ENCODE measurements at regions not wholly inside any gene's neighbourhood (a gene's known extent, or its start where the extent isn't known, plus 50 kb on each side); places are given as distances from the start of the nearest gene placed in this dataset.

DNA sequence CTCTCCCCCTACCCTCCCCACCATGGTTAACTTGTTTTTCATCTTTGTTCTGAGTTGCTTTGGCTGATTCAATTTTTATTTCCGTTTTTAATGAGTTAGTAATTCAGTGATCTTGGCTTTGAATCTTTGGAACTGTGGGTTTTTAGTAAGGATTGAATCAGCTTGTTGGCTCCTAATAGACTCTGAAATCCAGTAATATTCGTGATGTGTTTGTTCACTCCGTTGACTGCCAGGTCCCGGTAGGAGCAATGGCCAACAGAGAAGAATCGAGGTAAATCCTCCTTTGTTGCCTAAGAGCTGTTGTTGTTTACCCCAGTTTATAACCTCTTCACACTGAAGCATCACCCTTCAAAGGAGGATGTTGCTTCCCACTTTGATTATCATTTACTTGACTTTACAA lies 92.7 kb downstream of the PCSK1 start:
- no peak for ATAC-seq

DNA sequence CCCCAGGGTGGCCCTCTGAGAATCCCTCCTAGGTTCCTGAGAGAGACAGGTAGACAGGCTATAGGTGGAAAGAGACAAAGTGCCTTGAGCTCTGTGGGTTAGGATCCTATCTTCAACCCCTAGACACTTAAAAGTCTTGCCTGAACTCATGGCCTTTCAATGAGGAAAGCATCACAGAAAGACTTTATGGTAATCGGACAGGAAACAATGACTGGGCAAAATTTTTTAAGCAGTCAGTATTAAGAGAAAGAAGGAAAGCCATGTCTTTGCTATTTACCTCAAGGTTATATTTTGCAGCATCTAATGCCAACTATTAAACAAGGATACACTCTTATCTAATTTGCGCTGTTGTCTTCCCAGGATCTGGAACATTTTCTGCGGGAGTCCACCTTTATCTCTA lies 93.2 kb downstream of the PCSK1 start:
- ATAC-seq, result no peak

DNA sequence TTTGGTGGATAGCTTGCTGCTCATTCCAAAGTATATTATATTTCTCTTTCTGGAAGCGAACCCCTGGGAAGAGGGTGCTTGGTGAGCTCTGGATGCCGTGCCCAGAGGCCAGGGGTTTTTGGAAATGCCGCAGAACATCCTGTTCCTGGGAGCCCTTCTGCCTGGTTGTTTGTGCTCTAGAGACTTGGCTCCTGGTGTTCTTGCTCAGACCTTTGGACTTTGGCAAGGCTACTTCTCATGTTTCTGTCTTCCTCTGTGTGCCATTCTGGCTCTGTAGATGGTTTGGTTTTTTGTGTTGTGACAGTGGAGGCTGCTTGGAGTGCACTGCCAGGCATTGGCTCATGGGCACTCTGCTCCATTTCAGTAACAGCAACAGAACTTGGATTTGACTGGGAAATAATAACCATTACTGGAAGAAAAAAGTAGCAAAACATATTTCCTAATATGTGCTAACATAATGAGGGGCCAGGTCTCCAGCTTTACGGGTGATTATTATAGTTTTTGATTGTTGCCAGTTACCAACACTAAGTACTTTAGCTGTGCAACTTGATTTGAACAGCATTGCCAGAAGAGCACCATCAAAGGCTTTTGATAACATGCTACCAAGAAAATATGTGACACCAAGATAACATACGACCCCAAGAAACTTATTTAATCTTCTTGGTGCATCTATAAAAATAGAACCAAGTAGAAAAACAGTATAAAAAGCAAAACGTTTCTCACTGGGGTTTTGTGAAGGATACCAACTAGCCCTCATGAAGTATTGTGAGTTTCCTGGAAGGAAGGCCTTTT lies 94.2 kb downstream of the PCSK1 start:
- ATAC-seq, result no peak

DNA sequence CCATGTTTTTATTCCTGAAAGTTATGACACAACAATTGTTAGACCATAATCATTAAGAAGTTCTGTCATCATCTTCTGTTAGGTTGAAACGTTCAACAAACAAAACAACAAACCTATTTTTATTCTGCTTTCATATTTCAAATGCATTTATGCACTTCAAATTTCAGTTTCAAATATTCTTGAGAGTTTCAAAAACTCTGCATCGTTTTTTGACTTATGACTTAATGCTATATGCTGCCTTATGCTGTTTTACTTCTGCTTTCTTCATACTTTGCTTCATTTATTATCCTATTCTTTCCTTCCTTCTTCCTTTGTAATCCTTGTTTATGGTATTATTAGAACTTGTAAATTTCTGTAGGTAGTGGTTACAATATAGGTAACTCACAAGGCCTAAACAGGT lies 95.0 kb downstream of the PCSK1 start:
- no peak for ATAC-seq

DNA sequence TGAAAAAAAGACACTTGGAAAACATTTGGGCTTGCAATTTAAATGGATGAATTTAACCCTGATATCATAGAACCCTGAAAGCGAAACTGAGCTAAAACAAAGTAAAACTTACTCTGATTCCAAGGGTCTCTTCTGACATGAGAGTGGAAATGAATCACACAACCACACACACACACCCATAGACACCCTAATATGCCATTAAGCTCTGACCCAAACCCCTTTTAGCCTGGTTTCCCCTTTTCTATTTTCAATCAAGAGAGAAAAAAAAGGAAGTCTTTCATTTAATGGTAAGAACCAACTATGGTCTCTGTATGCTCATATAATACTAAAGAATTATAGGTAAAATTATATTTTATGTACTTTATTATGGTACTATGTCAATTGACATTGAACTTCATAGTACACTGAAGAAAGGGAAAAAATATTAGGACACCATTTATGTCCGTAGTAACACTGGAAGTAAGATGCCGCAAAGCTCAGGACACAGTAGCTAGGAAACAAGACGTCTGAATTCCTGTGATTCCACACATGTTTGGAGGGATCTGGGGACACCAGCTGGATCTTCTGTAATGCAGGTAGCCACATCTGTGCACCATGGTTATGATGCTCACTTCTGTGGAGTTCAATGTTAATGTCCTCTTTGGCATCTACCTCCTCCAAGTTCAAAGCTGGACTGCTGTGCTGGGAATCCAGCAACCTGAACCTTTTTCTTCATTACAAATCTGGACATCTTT lies 95.8 kb downstream of the PCSK1 start:
- no peak for ATAC-seq

DNA sequence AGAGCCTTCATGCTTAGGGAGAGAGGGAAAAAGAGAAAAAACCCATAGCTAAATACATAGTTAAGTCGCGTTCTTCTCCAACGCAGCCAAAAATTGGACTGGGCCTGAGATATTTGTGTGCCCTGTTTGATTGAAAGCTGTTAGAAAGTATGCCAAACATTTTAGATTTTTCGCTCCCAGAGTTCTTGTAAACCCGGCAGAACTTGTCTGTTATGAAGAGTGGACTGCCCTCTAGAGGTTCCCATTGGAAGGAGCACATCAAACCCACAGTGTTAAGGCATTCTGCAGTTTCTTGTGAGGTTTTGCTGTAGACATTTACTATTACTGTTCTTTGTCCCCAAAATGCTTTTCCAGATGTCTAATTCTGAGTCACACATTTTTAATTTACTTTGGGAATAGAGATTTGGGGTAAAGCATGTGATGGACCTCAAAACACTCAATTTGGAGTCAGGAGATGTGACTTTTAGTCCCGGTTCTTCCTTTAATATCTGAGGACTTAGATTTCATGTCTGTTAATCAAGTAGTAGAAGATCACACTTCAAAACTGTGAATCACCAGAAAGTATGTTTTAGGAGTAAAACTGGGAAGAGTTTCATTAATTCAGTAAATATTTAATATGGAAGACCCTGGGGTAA lies 96.6 kb downstream of the PCSK1 start:
- peak; percentile 90 for ATAC-seq

DNA sequence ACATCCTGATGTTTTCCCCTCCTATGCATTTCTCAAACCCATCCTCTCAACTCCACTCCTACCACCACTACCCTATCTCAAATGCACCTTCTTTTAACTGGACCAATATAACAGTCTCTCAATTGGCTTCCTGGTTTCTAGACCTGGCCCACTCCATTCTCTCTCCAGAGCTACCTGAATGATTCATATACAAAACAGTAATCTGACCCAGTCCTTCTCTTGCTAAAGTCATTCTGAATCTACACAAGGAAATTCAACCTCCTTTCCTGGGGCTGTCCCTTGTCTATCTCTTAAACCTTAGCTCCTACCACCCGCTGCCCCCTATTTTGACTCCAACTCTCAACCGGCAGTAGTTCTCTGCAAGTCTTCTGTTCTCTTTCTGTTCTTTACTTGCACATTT lies 97.2 kb downstream of the PCSK1 start:
- ATAC-seq, result peak; percentile 82

DNA sequence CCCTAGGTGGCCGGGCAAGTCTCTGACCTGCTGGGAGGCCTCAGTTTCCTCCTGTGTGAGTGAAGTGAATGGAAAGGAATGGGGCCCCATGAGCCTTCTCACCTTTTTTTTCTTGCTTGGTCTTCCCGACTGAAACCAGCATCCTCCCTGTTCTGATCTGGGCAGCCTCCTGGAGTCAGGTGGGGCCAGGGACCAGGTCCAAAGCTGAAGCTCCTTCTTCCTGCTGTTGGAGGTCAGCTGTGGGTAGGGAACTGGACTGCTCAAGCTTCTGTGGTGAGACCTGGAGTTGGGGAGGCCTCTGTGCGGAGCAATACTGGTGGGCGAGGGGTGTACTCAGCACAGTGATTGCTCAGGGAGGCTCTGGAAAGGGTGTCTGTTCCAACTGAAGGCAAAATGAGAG lies 99.7 kb downstream of the PCSK1 start:
- ATAC-seq, result no peak

DNA sequence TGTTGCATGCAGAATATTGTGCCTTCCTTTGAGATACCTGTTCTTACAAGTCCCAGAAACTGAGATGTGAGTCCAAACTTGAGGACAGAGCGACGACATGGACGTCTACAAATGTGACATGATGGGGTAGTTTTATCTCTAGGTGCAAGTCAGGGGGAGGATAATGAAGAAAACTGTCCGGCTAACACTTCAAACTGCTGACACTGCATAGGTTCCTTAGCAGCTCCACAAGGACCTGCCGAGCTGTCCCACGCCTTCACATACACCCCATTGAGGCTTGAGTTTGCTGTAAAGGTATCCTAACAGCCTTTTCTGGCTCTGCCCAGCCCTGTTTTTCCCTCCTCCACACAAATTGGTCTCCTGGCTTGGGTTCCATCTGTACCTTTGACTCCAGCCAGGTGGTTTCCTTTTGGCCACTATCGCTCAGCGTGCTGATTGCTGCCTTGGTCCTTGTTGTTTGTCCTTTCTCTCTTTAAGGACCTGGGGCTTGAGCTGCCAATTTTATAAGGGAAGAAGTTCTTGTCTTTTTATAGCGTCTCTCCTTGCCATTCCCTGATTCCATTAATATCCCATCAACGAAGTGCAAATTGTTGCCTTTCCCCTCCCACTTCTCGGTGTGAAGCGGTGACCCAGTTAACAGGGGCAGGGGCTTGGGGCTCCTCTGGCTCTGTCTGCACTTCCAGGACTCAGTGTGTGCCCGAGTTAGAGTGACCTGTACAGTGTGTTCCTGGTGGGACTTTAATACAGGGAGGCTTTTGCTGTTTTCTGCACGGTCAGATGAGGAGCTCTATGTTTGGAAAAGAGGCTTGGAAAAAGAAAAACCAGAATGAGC lies 100.3 kb downstream of the PCSK1 start:
- ATAC-seq, result no peak

DNA sequence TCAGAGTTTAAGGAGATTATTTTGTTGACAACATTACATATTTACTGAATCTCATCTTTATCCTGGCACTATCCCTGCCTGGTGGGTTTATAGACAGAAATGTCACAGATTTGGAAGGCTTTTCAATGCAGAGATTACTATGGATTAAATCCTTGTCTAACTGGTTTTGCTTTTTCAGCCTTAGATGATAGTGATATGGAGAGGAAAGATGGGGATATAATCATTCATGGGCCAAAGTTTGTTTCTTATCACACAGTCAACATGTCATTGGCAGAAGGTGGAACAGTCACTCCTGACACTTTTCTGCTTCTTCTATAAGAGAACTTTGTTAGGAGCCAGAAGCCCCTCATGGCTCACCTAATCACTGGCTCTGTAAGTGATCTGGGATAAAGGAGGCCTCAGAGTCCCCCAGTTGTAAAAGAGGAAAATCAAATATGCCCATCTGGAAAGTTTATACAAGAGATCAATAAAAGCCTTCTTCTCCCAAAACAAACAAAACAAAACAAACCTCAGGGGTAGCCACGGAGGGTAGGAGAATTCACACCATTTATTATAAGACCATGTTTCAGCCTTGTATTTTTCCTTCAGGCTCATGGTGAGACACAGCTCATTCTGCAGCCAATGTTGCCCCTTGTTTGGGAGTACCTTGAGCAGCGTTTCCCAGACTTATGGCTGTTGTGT lies 101.2 kb downstream of the PCSK1 start:
- ATAC-seq, result no peak

DNA sequence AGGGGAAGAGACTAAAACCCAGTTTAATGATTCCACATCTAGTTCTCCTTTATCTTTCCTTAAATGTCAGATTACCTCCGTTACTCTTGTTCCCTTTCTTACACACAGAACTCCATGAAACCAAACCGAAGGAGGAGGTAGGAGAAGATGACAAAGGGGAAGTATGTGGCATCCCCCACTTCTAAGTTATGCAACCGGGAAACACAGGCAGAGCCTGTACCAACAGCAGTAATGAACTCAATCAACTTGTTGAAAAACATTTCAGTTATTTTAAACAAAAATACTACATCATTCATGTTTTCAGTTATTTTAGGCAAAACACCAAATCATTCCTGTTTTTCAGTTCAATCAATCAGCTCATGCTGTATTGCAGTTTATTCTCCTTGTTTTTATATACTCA lies 101.8 kb downstream of the PCSK1 start:
- no peak for ATAC-seq

DNA sequence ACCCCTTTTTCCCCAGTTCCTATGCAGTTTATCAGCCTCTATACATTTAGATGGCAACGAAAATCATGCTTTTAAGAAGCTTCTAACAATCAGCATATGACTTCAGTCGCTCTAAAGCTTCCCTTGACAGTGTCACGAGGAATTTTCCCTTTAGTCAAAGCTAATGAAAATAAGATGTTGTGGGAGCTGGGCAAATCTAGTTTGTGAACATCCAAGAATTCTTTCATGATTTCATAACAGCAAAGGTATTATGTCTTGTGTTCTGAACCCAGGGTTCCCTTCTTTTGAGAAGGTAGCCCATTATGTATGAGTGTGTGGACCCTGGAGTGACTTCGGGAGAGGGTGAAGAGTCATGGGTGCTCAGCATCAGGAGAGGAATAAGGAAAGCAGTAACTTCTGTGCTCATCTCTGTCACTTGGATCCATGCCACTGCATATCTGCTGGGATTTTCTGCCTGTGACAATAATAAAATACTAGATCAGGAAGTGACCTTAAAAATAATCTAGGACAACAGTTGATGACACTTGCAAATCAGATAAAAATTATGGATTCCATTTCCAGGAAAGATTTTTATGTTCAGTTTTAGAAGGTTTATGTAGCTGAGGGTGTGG lies 102.4 kb downstream of the PCSK1 start:
- ATAC-seq, result no peak

DNA sequence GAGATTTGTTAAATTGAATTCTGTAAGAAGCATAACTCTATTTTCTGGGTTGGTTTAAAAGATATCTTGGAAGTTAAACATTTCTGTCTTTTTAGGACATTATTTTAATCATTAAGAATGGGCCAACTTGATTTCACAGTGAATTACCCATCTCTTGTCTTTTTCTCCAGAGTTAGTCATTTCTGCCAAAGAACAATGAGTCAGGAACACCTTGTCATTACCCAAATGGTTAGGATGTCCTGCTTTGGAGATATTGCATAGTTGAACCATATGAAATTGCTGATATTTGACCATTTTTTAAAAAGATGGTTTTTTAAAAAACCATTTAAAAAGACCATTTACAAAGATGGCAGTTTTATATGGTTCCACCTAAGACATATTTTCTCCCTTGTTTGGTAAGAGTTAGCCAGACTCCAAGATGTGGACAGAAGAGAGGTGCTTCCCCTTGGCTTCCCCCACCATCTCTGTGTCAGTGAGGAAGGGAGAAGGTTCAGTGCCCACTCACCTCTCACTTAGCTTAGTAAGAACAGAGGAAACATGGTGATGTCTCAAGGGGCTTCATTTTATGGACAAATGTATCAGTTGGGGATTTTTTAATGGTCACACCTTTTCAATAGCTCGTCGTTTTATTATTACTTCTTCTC lies 103.0 kb downstream of the PCSK1 start:
- no peak for ATAC-seq

DNA sequence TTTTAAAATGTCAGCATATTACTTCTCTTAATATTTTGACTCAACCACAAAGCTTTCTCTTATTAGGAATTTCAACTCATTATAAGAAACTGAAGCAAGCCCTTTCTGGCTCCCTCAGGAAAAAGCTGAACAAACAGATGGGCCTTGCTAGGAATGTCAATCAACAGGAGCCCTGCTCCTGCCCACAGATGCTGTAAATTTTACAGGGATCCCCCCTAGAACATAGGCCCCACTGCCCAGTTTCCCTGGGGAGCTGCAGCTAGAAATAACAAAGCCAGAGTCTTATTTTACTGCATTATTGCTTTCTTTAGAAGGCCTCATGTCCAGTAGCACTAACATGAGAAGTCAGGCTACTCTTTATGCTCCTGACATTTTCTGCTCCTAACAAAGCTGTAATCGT lies 103.8 kb downstream of the PCSK1 start:
- no peak for ATAC-seq

DNA sequence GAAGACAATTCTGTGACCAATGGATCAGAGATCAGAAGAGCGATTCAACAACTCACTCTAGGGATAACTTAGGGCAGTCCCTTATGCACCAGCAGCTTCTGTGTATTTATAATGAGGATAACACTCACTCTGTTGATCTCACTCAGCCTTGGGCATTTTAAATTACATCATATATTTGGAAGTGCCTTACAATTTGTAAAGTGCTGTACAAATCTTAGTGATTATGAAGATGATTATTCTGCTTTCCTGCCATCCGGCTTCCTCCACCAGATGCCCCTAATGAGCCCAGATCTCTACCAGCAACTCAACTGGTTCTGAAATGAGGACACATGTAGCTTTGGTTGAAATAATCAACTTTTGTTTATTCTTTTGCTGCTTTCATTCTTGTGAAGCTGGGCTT lies 105.3 kb downstream of the PCSK1 start:
- peak; percentile 72 for ATAC-seq

DNA sequence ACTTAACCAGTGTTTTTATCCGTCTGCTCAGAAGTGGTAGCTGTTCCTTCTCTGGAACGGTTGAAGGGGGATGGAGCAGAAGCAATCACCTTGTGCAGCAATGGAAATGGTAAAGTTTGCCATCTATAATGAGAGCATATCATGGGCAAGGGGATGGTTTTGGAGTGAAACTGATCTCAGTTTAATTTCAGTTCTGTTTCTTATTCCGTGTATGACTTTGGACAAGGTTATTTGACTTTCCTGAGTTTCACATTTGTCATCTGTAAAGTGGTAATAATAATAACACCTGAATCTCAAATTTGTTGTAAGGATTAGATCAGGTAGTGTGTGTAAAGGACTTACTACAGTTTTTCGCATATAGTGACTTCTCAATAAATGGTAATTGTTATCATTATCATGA lies 106.1 kb downstream of the PCSK1 start:
- ATAC-seq, result no peak

DNA sequence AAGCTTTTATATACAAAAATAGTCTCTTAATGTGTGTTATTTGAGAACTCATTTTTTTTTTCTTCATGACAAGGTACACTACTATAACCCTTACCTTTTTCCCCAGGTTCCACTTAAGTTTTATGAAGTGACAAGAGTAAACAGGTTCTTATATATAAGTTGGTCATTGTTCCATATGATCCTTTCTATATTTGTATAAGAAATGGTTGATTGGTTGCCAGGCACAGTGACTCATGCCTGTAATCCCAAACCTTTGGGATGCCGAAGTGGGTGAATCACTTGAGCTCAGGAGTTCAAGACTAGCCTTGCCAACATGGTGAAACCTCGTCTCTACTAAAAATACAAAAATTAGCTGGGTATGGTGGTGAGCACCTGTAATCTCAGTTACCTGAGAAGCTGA lies 108.3 kb downstream of the PCSK1 start:
- peak; percentile 83 for ATAC-seq

DNA sequence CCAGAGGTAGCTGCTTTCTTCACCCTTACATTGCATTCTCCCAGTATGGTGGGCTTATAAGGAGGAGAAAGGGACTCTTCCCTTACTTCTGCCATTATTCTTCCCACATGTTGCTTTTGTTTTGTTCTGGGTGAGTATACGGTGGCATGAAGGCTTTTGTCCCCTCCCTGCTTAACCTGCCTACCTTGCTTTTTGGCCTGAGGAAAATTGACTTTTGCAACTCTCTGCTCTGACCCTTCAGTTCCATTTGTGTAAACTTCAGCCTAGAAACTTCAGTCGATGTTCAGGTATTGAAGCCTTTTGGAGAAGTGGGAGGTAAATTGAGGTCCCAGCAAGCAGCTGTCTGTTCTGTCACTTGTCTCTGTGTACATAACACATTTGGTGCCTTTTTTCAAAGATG lies 110.2 kb downstream of the PCSK1 start:
- ATAC-seq, result no peak

DNA sequence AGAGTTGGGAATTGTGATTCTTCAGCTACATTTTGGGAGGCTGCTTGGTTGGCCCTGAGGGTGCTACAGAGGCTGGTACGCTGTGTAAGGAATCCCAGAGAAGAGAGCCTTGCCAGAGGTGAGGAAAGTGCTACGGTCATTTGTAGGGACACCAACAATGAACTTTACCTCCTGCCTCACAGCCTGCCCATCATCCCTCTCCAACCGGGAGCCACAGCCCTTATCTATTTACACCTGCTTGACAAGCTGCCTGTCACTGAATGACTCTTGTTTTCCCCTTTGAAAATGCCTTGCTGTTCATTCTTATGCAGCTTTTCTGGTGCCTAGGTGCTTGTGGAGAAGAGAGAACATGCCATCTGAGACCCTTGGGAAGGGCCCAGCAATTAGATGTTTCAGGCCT lies 110.8 kb downstream of the PCSK1 start:
- no peak for ATAC-seq

DNA sequence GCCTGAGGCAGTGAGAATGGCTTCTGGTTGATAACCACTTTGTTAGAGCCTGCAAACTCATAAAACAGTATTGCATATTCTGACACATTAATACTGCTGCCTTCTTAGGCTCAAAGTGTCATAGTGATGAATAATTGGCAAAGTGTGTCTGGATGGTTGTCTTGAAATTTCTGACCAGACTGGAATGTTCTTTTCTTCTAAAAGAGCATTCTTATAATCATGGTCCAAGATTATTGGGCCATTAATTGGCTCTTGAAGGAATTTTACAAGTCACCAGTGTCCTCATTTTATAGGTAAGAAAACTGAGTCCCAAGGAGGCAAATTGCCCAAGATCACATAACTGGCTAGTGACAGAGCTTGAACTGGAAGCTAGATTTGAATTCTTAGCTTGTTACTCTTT lies 111.7 kb downstream of the PCSK1 start:
- peak; percentile 31 for ATAC-seq

DNA sequence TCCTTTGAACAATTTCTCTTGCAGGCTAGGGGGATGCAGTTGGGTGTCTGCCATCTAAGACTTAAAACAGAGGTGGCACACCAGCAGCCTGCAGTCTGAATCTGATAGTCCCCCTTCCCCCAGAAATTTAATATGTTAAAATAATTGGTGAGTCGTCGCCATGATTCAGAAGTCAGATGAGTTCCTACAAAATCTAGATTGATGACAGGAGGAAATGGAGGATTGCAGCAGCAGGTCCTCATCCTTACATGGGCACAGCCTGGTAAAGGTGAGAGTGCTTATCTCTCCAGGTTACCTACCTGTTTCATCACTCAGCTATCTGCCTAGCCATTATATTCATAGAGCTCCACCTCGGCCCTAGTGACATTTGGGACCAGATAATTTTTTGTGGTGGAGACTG lies 112.3 kb downstream of the PCSK1 start:
- ATAC-seq, result peak; percentile 53

All from esophagus mucosa (tissue), 1 donor.